ENCODE measurements at regions not wholly inside any gene's neighbourhood (a gene's known extent, or its start where the extent isn't known, plus 50 kb on each side); places are given as distances from the start of the nearest gene placed in this dataset.

DNA sequence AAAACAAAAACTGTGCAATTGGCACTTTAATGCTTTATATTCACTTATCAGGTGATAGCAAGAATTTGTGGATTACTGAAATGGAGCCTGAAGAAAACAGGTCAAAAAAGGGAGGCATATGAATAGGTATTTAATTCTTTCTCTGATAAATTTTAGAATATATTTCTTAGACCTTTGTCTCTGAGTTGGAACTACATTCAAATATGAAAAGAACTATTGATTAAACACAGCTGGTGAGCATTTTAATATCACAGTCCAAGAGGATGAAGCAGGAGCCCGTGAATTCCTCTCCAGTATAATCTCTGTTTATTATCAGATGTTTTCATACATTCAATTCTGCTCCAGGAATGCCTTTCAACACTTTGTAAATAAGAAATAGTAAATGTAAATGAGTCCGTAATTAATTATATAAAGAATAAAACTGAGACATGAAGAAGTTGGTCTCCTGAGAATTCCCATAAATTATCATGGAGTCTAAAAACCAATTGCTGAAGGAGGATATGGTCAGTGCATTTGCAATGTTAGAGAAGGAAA is 86.3 kb upstream of the ARHGEF26 start:
- TF ChIP-seq CTCF (IDR thresholded peaks at IDR 0.05): no peak
- TF ChIP-seq POLR2A (IDR thresholded peaks at IDR 0.05): no peak
- Histone ChIP-seq H3K9me3 (replicated peaks in 1 of 3) (no peaks in the 10 kb centered on the region), H3K27me3 (no peaks in the 10 kb centered on the region), H3K4me3 (no peak overlapping the region), H3K36me3 (replicated peaks in 1 of 2) (no peaks in the 10 kb centered on the region), H3K27ac (no peak overlapping the region), H3K4me1 (replicated peaks in 1 of 2) (no peaks in the 10 kb centered on the region)
- no peak for DNase-seq
- WGBS, 4 donors: 53 to 67% (median 66%) methylated on average over 2 of the region's 2 CpGs
- intact Hi-C loops (cut with DNase I): no loop called here

DNA sequence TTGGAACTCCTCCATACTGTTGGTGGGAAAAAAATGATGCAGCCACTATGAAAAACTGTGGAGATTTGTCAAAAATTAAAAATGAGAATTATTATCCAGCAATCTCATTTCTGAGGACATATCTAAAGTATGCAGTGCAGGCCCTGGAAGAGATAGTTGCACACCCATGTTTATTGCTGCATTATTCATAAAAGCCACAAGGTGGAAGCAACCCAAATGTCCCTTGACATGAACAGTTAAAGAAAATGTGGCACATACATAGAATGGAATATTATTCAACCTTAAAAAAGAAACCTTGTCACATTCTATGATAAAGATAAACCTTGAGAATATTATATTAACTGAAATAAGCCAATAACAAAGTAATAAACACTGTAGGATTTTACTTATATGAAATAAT is 80.9 kb upstream of the ARHGEF26 start:
- peak in 4 of 6 experiments; percentile 8 to 28 (median 14) for TF ChIP-seq CTCF (IDR thresholded peaks at IDR 0.05)
- TF ChIP-seq POLR2A (IDR thresholded peaks at IDR 0.05): no peak
- no peak for DNase-seq
- intact Hi-C loops (cut with DNase I): no loop called here
- Histone ChIP-seq H3K4me3 (no peak overlapping the region), H3K9me3 (replicated peaks in 1 of 3) (no peaks in the 10 kb centered on the region), H3K27ac (no peak overlapping the region), H3K27me3 (no peaks in the 10 kb centered on the region), H3K36me3 (replicated peaks in 1 of 2) (no peaks in the 10 kb centered on the region), H3K4me1 (replicated peaks in 1 of 2) (no peaks in the 10 kb centered on the region)

DNA sequence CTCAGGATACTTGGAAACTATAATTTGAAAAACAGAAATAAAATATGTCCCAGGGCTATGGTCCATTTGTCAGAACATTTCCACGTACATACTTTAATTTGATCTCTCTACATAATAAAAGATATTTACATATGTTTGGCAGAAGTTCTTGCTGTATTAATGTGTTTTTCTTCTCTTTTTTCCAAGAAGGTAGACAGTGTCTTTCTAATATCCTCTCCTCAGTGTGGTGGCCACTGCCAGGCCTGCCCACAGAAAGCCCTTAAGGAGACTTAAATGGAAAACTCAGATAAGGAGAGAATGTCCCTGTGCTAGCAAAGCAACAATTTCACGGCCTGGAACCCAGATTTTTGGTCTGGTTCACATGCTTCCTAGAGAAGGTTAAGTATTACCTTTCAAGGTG is 76.5 kb upstream of the ARHGEF26 start:
- intact Hi-C loops (cut with DNase I): no loop called here
- Histone ChIP-seq H3K4me1 (replicated peaks in 1 of 2) (no peaks in the 10 kb centered on the region), H3K27ac (no peak overlapping the region), H3K27me3 (no peaks in the 10 kb centered on the region), H3K36me3 (replicated peaks in 1 of 2) (no peaks in the 10 kb centered on the region), H3K4me3 (no peak overlapping the region), H3K9me3 (replicated peaks in 1 of 3) (no peaks in the 10 kb centered on the region)
- 71 to 82% (median 75%) methylated on average over 2 of the region's 2 CpGs for WGBS, 4 donors
- no peak for DNase-seq
- no peak for TF ChIP-seq POLR2A (IDR thresholded peaks at IDR 0.05)
- no peak for TF ChIP-seq CTCF (IDR thresholded peaks at IDR 0.05)

- no peaks in the 10 kb centered on the region for H3K4me1 ChIP-seq (replicated peaks in 1 of 2)
- intact Hi-C loops (cut with DNase I): no loop called here
- H3K9me3 ChIP-seq (replicated peaks in 1 of 3): no peaks in the 10 kb centered on the region
- no peaks in the 10 kb centered on the region for H3K27me3 ChIP-seq
- DNase-seq: no peak
- H3K36me3 ChIP-seq (replicated peaks in 1 of 2): no peaks in the 10 kb centered on the region
- H3K27ac ChIP-seq: no peak overlapping the region
- no peak overlapping the region for H3K4me3 ChIP-seq
- no peak for TF ChIP-seq CTCF (IDR thresholded peaks at IDR 0.05)
- TF ChIP-seq POLR2A (IDR thresholded peaks at IDR 0.05): no peak
These were observed 71.0 kb upstream of the ARHGEF26 start for GRCh38 chr3:154050216-154050615.

Data from adrenal gland (tissue), 9 donors.